AG04450 (cell line): ENCODE measurements at regions not wholly inside any gene's neighbourhood (a gene's known extent, or its start where the extent isn't known, plus 50 kb on each side); places are given as distances from the start of the nearest gene placed in this dataset.

Experiments
- CTCF ChIA-PET: fragments of 300-600, 350-600 bp; formaldehyde crosslinking; extraction: SDS; loops from one replicate; lab custom pipeline; 2022; ENCODE audit warnings: antibody characterized with exemption, inconsistent platforms; lab: Charles Lee
- POLR2A ChIA-PET: fragments of 350-600 bp; formaldehyde crosslinking; extraction: SDS; loops from one replicate; lab custom pipeline; 2021; ENCODE audit warnings: antibody characterized with exemption, inconsistent platforms; lab: Yijun Ruan, JAX
- DNase-seq: peaks from one replicate; pipeline ENCODE4 v3.0.0-alpha.2; 2011; ENCODE audit warnings: low read depth, low spot score
- H3K27ac ChIP-seq: one replicate; pipeline ENCODE4 v1.5.1; 2012; ENCODE audit warnings: low read depth, low read length, control low read depth
- H3K27me3 ChIP-seq: one replicate; pipeline ENCODE4 v1.6.0; 2012; ENCODE audit warnings: low read length; ENCODE audit not compliant: control insufficient read depth, insufficient read depth
- H3K4me3 ChIP-seq: 2 replicates; pipeline ENCODE4 v1.5.1; 2011; ENCODE audit warnings: mild to moderate bottlenecking, low read depth, low read length, control low read depth
- H3K9me3 ChIP-seq: 2 replicates; pipeline ENCODE4 v1.5.1; 2012; ENCODE audit warnings: low read length; ENCODE audit not compliant: control insufficient read depth, insufficient read depth
- TF ChIP-seq, protein P1 (sequence below): IDR thresholded peaks from 2 replicates; pipeline ENCODE4 v1.5.1; 2011; ENCODE audit warnings: low read depth, low read length, control low read depth, inconsistent platforms

DNA sequence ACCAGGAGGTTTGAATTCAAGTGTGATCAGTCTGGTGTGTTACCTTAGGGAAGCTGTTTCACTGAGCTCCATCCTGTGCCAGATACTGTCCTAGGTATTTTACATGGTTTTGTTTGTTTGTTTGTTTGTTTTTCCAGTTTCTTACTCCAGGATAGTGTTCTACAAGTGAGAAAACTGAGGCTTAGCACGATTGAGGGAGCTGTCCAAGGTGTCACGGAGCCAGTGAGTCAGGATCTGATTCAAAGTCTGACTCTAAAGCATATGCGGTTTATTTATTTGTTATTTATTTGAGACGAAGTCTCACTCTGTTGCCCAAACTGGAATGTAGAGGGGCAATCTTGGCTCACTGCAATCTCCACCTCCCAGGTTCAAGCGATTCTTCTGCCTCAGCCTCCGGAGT, 79.7 kb upstream of the GNG2 start:
- H3K9me3 ChIP-seq, result peaks cover 3% of the 10 kb centered on the region; the same call in 1 of the 2 replicates
- CTCF ChIA-PET, result interaction anchor here (0.6 to 7.3 kb wide), 26 partner anchors 11 to 822 kb away, joined by 3 to 272 read pairs (median 3); partner anchors contain the start of genes FRMD6 and TMX1

DNA sequence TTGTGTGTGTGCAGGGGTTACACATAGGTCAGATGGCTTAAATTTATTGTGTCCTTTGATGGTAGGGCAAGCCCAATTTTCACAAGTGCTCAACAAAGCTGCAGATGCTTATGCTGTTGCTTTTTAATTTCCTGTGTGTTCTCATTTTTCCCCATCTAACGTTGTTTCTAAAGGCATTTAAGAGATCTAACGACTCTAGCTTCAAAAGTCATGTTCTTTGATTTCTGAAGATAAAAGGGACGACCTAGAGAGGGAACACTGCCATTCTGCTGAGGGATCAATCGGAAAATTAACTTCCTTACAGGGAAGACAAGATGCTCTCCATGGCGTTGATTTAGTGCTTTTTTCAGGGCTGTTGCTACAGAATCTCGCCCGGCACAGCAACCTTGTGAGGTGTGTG, 79.0 kb upstream of the GNG2 start:
- DNase-seq, result no peak
- TF ChIP-seq, protein P1, sequence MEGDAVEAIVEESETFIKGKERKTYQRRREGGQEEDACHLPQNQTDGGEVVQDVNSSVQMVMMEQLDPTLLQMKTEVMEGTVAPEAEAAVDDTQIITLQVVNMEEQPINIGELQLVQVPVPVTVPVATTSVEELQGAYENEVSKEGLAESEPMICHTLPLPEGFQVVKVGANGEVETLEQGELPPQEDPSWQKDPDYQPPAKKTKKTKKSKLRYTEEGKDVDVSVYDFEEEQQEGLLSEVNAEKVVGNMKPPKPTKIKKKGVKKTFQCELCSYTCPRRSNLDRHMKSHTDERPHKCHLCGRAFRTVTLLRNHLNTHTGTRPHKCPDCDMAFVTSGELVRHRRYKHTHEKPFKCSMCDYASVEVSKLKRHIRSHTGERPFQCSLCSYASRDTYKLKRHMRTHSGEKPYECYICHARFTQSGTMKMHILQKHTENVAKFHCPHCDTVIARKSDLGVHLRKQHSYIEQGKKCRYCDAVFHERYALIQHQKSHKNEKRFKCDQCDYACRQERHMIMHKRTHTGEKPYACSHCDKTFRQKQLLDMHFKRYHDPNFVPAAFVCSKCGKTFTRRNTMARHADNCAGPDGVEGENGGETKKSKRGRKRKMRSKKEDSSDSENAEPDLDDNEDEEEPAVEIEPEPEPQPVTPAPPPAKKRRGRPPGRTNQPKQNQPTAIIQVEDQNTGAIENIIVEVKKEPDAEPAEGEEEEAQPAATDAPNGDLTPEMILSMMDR, result no peak
- POLR2A ChIA-PET, result interaction anchor here (0.6 kb wide), 1 partner anchor 43 kb away, joined by 3 read pairs; no protein-coding TSS in a partner anchor
- no peaks in the 10 kb centered on the region for H3K27me3 ChIP-seq
- peaks cover 7% of the 10 kb centered on the region; the same call in 1 of the 2 replicates for H3K9me3 ChIP-seq
- H3K4me3 ChIP-seq, result no peak overlapping the region
- H3K27ac ChIP-seq, result no peak overlapping the region
- CTCF ChIA-PET, result interaction anchor here (0.8 to 7.3 kb wide), 9 partner anchors 10 to 523 kb away, joined by 3 to 272 read pairs (median 3); partner anchors contain the start of gene FRMD6

More for the DNA sequence above, 79.7 kb upstream of the GNG2 start:
- no peak for DNase-seq
- Histone ChIP-seq H3K4me3 (no peak overlapping the region), H3K27ac (no peak overlapping the region), H3K27me3 (no peaks in the 10 kb centered on the region)
- POLR2A ChIA-PET, result interaction anchor here (0.6 kb wide), 1 partner anchor 44 kb away, joined by 3 read pairs; no protein-coding TSS in a partner anchor
- TF ChIP-seq, protein P1, result no peak

DNA sequence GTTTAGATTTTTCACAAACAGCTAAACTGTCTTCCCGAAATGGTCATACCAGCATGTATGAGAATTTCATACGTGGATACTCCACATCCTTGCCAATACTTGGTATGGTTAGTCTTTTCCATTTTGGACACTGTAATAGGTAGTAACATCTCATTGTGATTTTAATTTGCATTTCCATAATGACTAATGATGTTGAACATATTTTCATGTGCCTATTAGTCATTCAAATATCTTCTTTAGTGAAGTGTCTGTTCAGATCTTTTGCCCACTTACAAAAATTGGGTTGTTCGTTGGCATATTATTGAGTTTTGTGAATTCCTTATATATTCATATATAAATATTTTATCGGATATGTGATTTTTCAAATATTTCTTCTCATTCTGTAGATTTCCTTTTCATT, 78.0 kb upstream of the GNG2 start:
- DNase-seq, result no peak
- H3K4me3 ChIP-seq, result no peak overlapping the region
- no peaks in the 10 kb centered on the region for H3K27me3 ChIP-seq
- ChIA-PET POLR2A (no interaction called here), CTCF (no interaction called here)
- TF ChIP-seq, protein P1, result no peak
- no peak overlapping the region for H3K27ac ChIP-seq
- H3K9me3 ChIP-seq, result peaks cover 15% of the 10 kb centered on the region

DNA sequence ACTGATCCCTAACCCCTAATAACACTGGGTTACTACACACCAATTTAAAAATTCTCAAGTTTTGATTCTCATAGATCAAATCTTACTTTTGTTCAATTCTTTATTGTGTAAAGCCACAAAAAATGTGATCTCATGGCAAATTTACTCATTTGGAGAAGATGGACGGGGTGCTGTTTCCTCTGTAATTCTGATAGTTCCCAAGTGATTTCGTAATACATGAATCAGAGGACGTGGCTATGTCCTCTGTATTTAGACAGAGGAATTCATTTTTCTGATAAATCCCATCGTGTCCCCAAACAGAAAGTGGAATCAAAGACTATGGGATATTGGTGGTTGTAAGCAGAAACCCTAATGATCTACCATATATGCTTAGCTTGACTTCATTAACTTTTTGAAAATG, 76.6 kb upstream of the GNG2 start:
- H3K9me3 ChIP-seq, result peaks cover 16% of the 10 kb centered on the region
- TF ChIP-seq, protein P1, result no peak
- no peak overlapping the region for H3K4me3 ChIP-seq
- H3K27me3 ChIP-seq, result no peaks in the 10 kb centered on the region
- ChIA-PET POLR2A (no interaction called here), CTCF (interaction anchor here (1.2 to 2.1 kb wide), 3 partner anchors 8 to 501 kb away, joined by 5 to 10 read pairs (median 6); no protein-coding TSS in a partner anchor)
- DNase-seq, result no peak
- H3K27ac ChIP-seq, result no peak overlapping the region

DNA sequence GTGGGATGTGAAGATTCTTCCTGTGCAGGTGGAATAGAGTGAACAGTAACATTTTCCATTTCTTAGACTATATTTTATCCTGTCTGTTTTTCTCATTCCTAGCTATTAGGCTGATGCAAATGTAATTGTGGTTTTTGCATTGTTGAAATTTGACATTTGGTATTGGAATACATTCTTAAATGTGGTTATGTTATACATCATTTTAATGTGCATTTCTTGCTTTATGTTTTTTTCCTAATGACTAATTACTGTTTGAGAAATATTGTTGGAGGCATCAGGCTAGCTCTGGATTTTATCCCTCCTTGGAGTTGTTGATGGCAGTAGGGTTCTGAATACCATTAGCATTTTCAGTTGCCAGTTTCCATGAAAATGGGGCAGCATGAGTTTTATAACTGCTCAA, 75.9 kb upstream of the GNG2 start:
- Histone ChIP-seq H3K27ac (no peak overlapping the region), H3K4me3 (no peak overlapping the region), H3K27me3 (no peaks in the 10 kb centered on the region), H3K9me3 (peaks cover 16% of the 10 kb centered on the region)
- TF ChIP-seq, protein P1, result no peak
- ChIA-PET POLR2A (no interaction called here), CTCF (interaction anchor here (1.2 to 2.1 kb wide), 4 partner anchors 8 to 502 kb away, joined by 4 to 10 read pairs (median 6); no protein-coding TSS in a partner anchor)
- DNase-seq, result no peak
